ENCODE measurements at regions not wholly inside any gene's neighbourhood (a gene's known extent, or its start where the extent isn't known, plus 50 kb on each side); places are given as distances from the start of the nearest gene placed in this dataset.
"Not testable (repeated sequence)": the region's sequence is repeated elsewhere in the genome, so short reads cannot be mapped to it uniquely, and the experiment has no call there.

DNA sequence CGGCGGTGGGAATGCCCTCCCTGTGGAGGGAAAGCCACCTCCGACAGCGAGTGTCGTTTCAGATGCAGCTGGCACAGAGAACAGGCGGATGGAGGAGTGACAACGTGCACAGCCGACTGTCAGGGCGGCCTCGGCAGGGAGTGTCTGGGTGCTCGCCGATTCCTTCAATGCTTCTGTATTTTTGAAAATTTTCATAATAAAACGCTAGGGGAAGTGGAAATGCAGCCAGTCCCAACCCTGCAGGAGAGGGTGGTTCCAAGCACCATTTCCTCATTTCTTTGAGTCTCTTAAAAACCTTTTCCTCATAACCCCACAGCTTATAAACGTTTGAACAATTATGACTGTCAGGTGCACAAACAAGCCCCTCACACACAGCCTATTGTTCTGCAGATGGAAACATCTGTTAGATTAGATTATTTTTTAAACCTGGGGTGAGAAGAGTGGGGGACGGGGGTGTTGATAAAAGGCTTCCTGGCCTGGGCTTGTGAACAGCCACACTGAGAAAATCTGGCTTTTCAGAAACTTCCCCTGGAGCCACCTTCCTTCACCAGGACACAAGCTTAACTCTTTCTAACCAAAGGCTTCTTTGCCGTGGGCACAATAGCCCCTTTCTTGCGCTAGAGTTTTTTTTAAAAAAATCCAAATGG, 228.9 kb downstream of the ANKRD60 start:
- DNase-seq (ENCODE audit: low read depth), result no peak

DNA sequence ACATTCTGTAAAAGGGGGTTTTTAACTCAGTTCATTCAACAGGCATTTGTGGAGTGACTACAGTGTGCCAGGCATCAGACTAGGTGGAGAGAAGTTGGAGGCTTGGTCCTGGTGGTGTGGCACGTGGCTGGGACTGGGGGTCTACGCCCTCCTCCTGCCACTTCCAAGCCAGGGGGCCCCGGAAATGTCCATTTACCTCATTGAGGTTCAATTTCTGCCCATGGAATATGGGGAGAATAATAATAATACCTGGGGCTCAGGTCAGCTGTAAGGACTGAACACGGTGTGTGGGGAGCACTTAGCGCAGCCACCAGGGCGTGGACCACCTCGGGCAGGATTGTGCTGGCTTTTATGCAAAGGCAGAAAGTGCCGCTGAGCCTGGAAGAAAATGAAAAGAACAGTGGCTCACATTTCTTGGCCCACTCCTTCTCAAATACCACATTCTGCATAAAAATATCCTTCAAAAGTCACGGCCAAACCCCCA, 229.4 kb downstream of the ANKRD60 start:
- DNase-seq (ENCODE audit: low read depth), result no peak

DNA sequence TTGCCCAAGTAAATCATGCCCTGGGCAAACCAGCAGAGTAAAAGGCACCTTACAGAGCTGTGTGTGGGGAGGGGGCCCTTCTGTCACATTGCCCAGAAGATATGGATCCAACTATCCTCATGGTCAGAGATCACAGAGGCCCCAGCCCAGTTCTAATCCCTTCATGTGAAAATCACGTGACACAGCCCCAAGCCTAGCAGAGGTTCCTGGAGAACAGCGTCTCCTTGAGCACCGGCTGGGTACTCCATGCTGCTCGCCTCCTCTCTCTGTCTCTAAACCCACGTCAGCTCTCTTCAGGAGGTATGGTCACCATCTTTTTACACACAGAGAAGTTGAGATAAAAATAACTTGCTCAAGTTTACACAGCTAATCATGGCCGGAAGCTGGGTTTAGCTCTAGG, 230.2 kb downstream of the ANKRD60 start:
- DNase-seq (ENCODE audit: low read depth), result no peak

DNA sequence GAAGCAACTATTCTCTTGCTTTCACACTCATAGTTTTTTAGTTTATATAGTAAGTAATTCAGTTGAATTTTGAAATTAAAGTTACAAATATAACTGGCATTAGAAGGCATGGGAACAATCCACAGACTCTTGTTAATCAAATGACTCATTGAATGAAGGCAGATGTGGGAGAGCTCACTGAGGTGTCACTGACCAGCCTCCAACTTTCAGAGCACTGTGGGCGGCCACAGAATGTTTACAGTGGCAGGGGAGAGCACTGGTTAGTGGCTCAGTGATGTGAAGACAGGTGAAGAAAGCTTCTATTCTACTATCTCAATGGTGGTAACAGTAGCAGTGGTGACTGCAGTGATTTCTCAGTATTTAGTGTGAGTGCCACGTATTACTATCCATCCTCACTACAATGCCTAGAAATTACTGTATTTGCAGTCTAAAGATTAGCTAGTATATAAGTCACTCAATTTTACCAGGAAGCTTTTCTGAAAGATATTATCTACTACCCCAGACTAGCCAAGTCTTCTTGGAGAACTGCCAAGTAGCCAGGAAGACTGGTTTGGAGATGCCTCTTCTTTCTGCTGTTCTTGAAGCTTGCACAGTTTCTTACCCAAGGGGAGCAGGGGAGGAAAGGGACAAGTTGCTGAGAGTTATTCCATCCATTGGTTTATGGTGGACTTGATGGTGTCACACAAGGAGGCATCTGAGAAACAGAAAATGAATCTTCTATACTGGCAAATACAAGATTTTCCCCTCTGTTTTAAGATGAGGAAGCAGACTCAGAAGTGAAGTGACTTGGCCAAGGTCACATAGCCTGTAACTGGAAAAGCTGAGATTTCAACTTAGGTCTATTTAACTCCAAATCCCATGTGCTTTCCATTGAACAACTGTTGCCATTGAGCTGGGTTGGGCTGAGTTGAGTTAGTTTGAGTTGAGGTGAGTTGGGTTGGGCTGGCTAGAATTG, 231.2 kb downstream of the ANKRD60 start:
- no peak for DNase-seq (ENCODE audit: low read depth)

DNA sequence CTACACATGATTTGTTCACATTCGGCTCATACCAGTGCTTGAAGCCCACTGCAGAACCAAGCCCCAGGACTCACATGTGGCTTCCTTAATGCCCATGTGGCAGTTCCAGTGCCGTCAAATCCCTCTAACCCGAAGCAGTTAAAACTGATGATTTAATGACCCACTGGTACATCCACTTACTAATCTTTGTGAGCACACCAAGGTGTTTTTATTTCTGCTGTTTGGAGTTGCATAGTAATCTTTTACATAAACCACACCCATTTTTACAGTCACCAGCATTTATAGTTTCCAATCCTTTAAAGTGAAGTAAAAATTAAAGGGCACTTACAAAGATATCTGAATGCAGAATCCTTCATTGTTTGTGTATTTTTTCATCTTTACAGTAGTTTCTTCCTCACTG, 232.0 kb downstream of the ANKRD60 start:
- no peak for DNase-seq (ENCODE audit: low read depth)

DNA sequence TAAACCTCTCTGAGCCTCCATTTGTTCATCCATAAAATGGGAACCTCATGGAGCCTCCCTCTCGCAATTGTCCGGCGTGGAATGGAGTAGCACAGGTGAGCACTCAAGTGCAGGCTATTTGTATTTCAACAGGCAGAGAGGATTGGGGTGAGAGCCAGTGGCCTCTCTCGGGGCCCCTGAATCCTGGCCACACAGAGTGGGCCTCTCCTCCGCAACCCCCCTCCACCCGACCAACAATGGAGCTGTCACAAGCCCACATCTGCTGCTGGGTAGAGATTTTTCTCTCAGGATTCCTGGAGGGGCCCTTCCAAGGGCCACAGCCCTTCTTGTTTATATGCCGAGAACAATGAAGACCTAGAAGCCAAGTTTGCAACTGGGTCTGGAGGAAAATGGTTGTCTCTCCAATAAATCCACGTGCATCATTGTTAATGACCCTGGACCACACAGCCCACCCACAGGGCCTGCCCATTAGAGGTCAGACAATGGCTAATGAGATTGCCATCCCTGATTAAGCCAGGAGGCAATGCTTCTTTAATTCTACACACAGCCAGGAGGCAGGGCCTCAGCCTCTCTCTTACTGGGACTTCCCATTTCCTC, 233.0 kb downstream of the ANKRD60 start:
- DNase-seq (ENCODE audit: low read depth), result no peak

DNA sequence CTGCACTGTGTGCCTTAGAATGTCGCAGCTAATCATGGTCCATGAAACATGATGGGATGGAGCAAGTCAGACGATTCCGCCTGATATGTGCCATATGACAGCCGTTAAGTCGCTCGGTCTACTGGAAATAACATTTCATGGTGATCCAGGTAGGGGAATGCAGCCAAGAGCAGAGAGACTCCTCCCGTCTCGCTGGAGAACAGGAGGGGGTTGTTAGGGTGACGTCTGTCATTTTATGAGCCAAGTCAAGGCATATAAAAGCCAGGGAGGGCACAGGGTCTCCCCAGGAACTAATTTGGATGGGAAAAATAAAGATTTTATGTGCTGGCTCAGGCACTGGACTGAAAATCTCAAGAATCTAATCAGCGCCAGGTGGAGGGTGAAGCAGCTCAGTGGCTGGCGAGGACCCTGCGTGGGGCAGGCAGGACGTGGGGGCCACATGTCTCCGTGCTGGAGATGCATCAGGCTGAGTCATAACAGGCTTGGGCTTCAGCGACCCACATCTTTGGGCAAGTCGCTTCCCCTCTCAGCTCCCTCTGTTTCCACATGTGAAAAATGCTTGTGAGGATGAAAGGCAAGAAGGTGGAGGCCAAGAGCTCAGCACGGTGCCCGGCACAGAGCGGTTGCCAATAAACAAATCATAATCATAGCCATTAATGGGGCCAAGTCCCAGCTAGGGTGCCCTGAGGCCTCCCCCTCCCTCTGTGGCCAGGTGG, 234.6 kb downstream of the ANKRD60 start:
- no peak for DNase-seq (ENCODE audit: low read depth)

DNA sequence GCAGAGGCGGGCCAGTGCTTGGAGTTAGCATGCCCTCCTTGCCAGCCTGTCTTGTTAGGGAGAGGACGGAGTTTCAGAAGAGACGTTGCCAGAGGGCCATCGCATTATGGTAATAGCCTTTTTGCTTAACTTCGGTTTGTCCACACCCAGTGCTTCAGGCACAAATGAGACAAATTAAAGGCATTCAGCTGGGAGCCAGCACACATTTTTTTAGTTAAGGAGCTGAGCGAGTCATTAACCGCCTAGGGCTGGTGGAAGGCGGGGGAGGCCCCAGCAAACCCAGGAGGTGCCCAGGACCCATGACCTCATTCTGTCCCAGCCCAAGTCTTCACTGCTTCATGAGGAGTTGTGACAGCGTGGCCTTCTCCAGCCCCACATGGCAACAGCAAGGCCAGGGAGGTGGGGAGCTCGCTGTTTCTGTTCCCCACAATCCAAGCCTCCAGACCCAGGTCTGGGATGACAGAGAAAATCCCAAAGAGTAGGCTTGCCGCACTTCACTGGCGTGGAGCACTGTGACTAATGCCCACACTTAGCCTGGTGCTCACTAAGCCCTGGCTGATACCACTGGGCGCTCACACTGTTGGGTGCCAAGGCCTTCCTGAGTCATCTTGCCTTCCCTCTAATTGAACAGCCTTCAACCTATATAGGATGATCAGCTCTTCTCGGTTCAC, 237.1 kb downstream of the ANKRD60 start:
- no peak for DNase-seq (ENCODE audit: low read depth)

DNA sequence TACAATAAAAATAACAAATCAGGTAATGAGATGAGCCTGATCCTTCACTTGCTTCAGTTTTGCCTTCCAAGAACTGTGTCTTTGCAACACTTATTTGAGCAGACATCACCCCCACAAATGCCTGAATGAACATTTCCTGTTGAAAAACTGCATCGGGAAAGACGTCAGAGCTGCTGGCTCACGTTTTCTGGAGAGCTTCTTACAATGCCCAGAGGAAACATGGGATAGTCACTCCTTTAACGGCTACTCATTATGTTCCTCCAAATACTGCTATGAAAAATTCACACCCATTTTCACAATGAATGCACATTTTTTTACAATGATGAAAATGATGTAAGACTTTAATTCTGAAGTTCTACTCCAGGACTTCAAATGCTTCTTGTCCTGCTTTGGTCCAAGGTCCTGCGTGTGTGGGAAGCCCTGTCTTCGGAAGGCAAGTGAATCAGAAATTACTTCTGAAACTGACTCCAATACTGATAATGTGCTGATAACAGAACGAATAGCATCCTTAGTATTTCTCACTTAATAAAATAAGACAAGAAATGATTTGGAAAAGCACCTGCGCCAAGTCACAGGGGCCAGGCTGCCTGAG, 238.0 kb downstream of the ANKRD60 start:
- no peak for DNase-seq (ENCODE audit: low read depth)

DNA sequence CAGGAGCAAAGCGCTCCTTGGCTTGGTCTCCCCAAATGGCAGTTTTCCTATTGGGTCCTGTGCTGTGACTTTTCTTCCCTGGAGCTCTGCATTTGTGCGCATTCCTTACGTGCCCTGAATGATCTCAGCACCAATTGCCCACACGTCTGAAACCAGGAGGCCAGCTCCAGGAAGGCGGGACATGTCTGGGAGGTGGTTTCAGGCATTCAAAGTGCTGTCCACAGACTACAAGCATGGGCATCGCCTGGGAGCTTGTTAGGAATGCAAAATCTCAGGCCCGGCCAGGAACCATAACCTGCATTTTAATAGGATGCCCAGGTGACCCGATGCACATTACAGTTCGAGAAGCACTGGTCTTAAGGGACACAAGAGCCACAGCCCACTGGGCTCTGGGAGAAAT, 239.6 kb downstream of the ANKRD60 start:
- no peak for DNase-seq (ENCODE audit: low read depth)

DNA sequence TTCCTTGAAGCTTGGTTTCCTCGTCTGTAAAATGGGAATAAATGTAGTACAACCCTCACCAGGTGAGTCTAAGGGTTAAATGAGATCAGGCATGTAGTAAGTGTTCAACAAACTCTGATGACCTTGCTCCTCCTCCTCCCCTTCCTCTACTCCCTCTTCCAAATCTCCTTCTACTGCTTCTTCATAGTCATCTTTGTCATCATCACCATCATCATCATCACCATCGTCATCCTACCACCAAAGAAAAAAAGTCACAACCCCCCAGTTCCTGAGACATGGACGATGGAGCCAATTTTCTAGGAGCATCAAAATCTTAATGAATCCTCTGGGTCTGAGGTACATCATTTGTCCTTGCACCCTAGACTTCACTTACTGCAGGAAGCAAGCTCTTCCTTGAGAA, 240.0 kb downstream of the ANKRD60 start:
- DNase-seq (ENCODE audit: low read depth), result no peak

DNA sequence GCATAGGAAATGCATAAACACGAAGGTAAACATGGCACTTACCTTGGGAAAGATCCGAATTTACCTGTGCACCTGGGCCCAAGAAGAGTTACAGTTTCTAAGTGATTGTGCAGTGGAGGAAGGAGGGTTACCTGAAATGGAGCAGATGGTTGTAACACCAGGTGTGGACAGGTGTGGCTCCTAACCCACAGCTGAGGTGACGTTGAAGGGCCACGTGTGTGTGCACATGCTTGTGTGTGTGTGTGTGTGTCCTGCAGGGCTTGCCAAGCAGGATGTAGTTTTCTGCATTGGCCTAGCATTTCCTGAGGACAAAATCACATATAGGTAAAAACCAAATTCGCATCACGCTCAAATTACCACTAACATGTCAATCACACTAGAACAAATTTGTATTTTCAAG, 240.8 kb downstream of the ANKRD60 start:
- DNase-seq (ENCODE audit: low read depth), result no peak

DNA sequence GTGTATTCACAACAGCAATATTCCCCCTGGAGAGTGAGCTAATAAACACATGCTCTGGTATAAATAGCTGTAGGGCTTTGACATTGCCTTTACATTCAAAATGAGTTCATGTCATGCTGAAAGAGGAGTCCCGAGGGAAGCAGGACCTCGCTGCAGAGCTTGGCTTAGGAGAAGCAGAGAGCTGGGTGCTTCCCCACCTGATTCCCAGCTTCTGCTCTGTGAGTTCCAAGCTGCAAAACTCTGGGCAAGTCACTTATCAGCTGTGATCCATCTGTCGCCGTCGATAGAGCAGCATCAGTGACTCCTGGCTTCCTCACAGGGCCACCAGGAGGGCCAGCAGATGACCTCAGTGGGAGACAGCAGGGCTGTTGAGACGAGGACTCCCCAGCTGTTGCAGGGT, 241.8 kb downstream of the ANKRD60 start:
- DNase-seq (ENCODE audit: low read depth), result no peak

DNA sequence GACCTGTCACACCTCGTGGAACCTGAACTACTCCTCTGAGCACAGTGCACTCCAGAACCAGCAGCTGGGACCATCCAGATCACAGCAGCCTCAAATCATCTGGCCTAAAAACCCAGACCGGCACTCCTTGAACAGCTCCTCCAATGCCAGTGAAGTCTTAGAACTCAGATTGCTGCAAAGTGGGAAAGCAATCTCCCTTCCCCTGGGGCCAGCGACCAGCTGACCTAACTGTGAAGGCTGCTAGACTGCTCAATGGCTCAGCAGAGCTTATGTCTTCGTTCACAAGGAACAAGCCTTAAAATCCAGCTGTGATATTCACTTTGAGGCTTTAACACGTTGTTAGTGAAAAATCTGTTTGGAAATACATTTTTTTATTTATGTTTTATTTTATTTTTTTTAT, 243.2 kb downstream of the ANKRD60 start:
- DNase-seq (ENCODE audit: low read depth), result no peak

DNA sequence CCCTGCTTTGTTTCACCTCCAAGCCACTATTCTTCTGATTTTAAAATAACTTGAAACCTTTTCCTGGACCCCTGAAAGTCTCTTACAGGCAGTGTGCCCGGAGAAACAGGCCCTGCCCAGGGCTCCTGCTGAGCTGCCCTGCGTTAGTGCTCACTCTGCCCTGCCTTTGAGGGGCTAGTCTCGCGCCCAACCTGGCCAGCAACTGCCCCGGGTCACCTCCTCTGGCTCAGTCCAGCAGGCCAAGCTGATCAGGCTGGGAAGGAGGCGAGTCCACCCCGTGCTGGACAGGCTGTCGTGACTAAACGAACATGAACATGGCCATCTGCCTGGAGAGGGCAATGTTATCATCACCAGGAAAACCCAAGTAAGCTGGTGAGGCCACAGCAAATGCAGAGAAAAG, 245.4 kb downstream of the ANKRD60 start:
- no peak for DNase-seq (ENCODE audit: low read depth)

DNA sequence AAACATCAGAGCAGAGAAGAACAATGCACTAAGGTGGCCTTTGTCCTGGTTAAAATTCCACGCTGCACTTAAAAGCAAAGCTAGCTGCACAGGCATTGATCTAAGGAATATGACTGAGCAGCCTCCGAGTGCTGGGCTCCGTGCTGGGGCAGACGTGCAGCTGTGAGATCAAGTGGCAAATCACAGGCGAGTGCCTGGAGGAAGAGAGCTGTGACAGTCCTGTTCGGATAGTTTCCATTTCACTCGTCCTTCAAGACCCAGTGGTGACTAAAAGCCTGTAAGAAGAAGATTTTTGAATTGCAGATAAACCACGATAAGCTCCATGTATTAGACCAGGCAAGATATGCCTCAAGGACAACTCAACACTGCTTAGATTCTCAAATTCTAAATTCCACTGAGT, 247.9 kb downstream of the ANKRD60 start:
- DNase-seq (ENCODE audit: low read depth), result no peak

DNA sequence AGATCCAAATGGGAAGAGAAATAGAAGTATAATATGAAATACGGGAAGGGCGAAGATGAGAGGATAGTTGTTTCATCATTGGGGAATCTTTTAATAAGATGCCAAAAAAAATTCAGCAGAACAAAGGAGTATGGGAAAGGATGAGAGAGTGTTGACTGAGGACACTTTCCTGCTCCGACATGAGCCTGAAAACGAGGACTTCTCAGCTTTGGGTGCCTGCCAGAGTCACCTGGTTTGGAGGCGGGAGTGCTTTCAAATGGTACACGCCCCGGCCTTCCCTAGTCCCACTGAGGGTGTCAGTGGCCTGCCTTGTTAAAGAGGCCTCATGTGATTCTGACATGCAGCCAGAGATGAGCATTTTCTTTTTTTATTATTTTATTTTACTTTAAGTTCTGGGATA, 250.9 kb downstream of the ANKRD60 start:
- DNase-seq (ENCODE audit: low read depth), result no peak

DNA sequence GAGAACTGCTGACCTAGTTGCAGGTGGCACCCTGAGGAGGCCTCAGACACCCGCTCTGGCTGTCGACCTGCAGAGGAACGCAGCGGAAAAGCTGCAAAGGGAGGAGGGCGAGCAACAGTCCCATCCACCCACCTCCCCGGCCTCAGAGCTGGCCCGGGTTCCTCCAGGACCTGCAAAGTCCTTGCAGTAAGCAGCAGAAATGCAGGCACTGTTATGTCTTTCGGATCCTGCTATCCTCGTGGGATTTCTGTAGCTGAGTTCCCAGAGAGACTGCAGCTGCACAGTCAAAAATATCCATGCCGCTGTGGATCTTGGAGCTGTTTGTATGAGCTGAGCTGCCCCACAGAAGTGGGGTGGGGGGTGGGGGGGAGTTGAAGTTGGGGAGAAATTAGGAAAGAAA, 251.3 kb downstream of the ANKRD60 start:
- DNase-seq (ENCODE audit: low read depth), result no peak

DNA sequence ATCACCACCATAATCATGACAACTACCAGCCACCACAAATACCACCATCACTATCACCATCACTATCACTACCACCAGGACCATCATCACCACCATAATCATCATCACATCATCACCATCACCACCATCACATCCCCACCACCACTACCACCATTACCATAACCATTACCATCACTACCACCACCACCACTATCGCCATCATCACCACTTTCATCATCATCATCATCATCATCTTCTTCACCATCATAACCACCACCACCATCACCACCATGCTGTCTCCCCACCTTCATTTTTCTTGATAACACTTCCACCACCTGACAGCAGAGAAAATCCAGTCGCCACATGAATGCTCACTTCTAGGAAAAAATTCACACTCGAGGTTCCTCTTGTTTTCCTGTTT, 253.6 kb downstream of the ANKRD60 start:
- no peak for DNase-seq (ENCODE audit: low read depth)

DNA sequence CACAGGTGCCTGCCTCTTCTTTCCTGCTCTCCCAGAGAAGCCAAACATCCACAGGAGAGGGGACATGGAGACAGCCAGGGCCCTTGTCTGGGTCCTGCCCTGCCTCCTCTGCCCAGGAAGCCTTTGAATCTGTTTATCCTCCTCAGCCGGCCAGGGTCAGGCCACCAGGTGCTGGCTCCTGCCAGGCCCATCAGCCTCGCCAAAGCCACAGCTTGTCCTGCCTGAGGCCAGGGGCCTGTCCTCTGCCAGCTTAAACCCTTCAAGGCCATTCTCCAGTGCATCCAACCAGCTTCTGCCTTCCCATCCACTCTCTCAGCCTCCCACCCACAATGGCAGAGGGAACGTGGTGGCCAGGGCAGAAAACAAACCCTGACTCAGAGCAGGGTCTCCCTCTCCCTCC, 254.6 kb downstream of the ANKRD60 start:
- no peak for DNase-seq (ENCODE audit: low read depth)

DNA sequence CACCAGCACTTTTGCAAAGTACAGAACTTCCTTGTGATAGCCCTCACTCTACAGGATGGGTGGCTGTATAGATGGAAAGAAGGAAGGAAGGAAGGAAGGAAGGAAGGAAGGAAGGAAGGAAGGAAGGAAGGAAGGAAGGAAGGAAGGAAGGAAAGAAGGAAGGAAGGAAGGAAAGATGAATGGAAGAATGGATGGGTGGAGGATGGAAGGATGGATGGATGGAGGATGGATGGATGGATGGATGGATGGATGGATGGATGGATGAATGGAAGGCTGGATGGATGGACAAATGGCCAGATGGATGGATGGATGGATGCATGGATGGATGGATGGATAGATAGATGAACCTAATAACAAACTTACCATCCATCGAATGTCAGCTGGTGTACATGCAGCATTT, 256.9 kb downstream of the ANKRD60 start:
- not testable (repeated sequence) for DNase-seq (ENCODE audit: low read depth)

All from non-pigmented ciliary epithelial cell (primary cell).